Vagina (tissue), 2 donors: ENCODE measurements at regions not wholly inside any gene's neighbourhood (a gene's known extent, or its start where the extent isn't known, plus 50 kb on each side); places are given as distances from the start of the nearest gene placed in this dataset.

Source experiments
- DNase-seq, 2 donors: peaks; one replicate each; pipeline ENCODE4 v3.0.0-alpha.2; 2017; ENCODE audit errors: extremely low spot score in 2 of 2
- H3K27ac ChIP-seq: fragments of 200-600 bp; sonication (generic); one replicate; pipeline ENCODE4 v1.5.1; 2019
- H3K27me3 ChIP-seq: fragments of 200-600 bp; sonication (generic); one replicate; pipeline ENCODE4 v1.5.1; 2019
- H3K36me3 ChIP-seq, 2 donors: fragments of 200-600 bp; sonication (generic); one replicate each; pipeline ENCODE4 v1.5.1; 2017 to 2019
- H3K4me1 ChIP-seq: fragments of 200-600 bp; sonication (generic); one replicate; pipeline ENCODE4 v1.5.1; 2019
- H3K4me3 ChIP-seq, 2 donors: fragments of 200-600 bp; sonication (generic); 1 replicate in 1 of 2; 2 replicates in 1 of 2; pipeline ENCODE4 v1.5.1; 2016 to 2019
- H3K9me3 ChIP-seq: fragments of 200-600 bp; sonication (generic); one replicate; pipeline ENCODE4 v1.5.1; 2019
- POLR2A ChIP-seq, 2 donors: fragments of 450-650 bp; IDR thresholded peaks; one replicate each; pipeline ENCODE4 v1.6.1; 2017; ENCODE audit warnings: antibody characterized with exemption in 2 of 2, mild to moderate bottlenecking in 2 of 2, moderate library complexity in 2 of 2
- POLR2AphosphoS5 ChIP-seq, 2 donors: sonication (generic); formaldehyde crosslinking; IDR thresholded peaks; one replicate each; pipeline ENCODE4 v1.9.0; 2017; ENCODE audit warnings: antibody characterized with exemption in 2 of 2, mild to moderate bottlenecking in 2 of 2, low read depth in 1 of 2; ENCODE audit not compliant: insufficient read depth in 1 of 2
- intact Hi-C: fragments of 100-400 bp; cut with DNase I; formaldehyde crosslinking; loops from one replicate; pipeline ENCODE4 v1.15.1; 2023
- TF ChIP-seq, protein P1 (sequence below), 3 experiments: fragments of 450-650 bp in 2 of 3; fragments of 200-600 bp in 1 of 3; sonication (generic) in 1 of 3; IDR thresholded peaks; one replicate each; pipeline ENCODE4 v1.5.1; 2017 to 2019; ENCODE audit warnings: antibody characterized with exemption in 3 of 3, mild to moderate bottlenecking in 2 of 3, moderate library complexity in 2 of 3

- no peak for DNase-seq
- H3K4me1 ChIP-seq = peaks cover 11% of the 10 kb centered on the region
- no peak overlapping the region for H3K4me3 ChIP-seq
- no peaks in the 10 kb centered on the region for H3K36me3 ChIP-seq
- TF ChIP-seq POLR2AphosphoS5 (IDR thresholded peaks at IDR 0.05; ENCODE audit: insufficient read depth in 1 of 2, low read depth in 1 of 2) (no peak), POLR2A (IDR thresholded peaks at IDR 0.05) (no peak)
- TF ChIP-seq, protein P1, sequence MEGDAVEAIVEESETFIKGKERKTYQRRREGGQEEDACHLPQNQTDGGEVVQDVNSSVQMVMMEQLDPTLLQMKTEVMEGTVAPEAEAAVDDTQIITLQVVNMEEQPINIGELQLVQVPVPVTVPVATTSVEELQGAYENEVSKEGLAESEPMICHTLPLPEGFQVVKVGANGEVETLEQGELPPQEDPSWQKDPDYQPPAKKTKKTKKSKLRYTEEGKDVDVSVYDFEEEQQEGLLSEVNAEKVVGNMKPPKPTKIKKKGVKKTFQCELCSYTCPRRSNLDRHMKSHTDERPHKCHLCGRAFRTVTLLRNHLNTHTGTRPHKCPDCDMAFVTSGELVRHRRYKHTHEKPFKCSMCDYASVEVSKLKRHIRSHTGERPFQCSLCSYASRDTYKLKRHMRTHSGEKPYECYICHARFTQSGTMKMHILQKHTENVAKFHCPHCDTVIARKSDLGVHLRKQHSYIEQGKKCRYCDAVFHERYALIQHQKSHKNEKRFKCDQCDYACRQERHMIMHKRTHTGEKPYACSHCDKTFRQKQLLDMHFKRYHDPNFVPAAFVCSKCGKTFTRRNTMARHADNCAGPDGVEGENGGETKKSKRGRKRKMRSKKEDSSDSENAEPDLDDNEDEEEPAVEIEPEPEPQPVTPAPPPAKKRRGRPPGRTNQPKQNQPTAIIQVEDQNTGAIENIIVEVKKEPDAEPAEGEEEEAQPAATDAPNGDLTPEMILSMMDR (IDR thresholded peaks at IDR 0.05) = no peak
- intact Hi-C loops = no loop called here
- H3K27me3 ChIP-seq = no peaks in the 10 kb centered on the region
- H3K27ac ChIP-seq = no peak overlapping the region
- H3K9me3 ChIP-seq = no peaks in the 10 kb centered on the region
Observed at GRCh38 chr9:75230469-75230868, 142.2 kb downstream of the OSTF1 start.

DNA sequence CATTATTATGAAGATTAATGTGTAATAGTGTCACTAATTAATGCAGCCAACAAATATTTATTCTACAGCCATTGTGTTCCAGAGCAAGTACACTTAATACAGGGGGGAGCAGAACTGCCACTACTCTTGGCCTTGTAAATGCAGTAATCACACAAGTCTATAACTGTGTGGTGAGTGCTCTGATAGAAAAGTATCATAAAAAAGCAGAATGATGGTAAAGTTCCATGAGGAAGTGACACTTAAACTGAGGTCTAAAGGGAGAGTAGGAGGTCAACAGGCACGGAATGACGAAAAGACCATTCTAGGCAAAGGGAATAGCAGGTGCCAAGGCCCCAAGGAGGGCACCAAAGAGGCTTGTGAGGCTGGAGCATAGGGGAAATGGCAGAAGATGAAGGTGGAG, 142.9 kb downstream of the OSTF1 start:
- Histone ChIP-seq H3K27ac (no peak overlapping the region), H3K36me3 (no peaks in the 10 kb centered on the region), H3K27me3 (no peaks in the 10 kb centered on the region), H3K4me1 (peaks cover 11% of the 10 kb centered on the region), H3K4me3 (no peak overlapping the region), H3K9me3 (no peaks in the 10 kb centered on the region)
- intact Hi-C loops = no loop called here
- TF ChIP-seq, protein P1 (IDR thresholded peaks at IDR 0.05) = no peak
- no peak for TF ChIP-seq POLR2AphosphoS5 (IDR thresholded peaks at IDR 0.05; ENCODE audit: insufficient read depth in 1 of 2, low read depth in 1 of 2)
- TF ChIP-seq POLR2A (IDR thresholded peaks at IDR 0.05) = no peak
- DNase-seq = no peak

DNA sequence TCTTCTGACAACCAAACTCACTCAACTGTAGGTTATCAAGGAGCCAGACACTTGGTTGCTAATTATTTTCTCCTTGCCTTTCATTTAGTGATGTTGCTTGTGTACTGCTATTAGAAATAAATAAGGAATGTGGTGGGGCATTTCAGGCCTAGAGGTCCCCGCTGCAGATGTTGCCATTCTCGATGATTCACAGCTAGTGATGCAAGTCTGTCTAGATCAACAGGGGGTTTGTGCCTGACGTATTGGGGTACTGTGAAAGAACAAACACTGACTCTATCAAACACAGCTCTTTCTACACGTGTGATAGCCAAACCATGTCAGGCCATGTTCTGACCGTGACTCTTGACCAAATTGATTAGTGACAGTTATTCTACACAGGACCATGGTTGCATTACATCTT, 144.7 kb downstream of the OSTF1 start:
- H3K27me3 ChIP-seq = no peaks in the 10 kb centered on the region
- H3K4me1 ChIP-seq = peaks cover 11% of the 10 kb centered on the region
- DNase-seq = no peak
- H3K9me3 ChIP-seq = no peaks in the 10 kb centered on the region
- intact Hi-C loops = no loop called here
- H3K36me3 ChIP-seq = no peaks in the 10 kb centered on the region
- TF ChIP-seq, protein P1 (IDR thresholded peaks at IDR 0.05) = no peak
- TF ChIP-seq POLR2AphosphoS5 (IDR thresholded peaks at IDR 0.05; ENCODE audit: insufficient read depth in 1 of 2, low read depth in 1 of 2) (no peak), POLR2A (IDR thresholded peaks at IDR 0.05) (no peak)
- no peak overlapping the region for H3K27ac ChIP-seq
- H3K4me3 ChIP-seq = no peak overlapping the region

DNA sequence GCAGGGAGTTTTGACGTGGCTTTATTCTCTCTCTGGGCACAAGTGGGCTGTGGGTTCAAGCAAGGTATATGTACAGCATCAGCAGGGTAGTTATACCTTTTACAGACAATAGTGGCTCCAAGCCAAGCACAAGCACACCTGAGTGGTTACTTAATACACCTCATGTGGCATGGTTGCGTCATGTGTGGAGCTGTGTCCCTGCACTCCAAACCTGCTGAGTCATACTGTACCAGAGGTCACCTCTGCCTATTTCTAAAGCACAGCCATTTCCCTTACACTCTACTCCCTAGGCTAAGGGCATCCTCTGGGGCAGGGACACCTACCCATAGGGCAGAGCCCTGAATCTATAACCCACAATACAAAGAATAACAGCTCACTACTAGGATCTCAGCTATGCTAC, 147.3 kb downstream of the OSTF1 start:
- intact Hi-C loops = no loop called here
- no peaks in the 10 kb centered on the region for H3K9me3 ChIP-seq
- H3K4me3 ChIP-seq = no peak overlapping the region
- peaks cover under 1% of the 10 kb centered on the region for H3K4me1 ChIP-seq
- no peaks in the 10 kb centered on the region for H3K27me3 ChIP-seq
- H3K36me3 ChIP-seq = no peaks in the 10 kb centered on the region
- no peak for DNase-seq
- no peak overlapping the region for H3K27ac ChIP-seq
- TF ChIP-seq, protein P1 (IDR thresholded peaks at IDR 0.05) = no peak
- TF ChIP-seq POLR2AphosphoS5 (IDR thresholded peaks at IDR 0.05; ENCODE audit: insufficient read depth in 1 of 2, low read depth in 1 of 2) (no peak), POLR2A (IDR thresholded peaks at IDR 0.05) (no peak)

DNA sequence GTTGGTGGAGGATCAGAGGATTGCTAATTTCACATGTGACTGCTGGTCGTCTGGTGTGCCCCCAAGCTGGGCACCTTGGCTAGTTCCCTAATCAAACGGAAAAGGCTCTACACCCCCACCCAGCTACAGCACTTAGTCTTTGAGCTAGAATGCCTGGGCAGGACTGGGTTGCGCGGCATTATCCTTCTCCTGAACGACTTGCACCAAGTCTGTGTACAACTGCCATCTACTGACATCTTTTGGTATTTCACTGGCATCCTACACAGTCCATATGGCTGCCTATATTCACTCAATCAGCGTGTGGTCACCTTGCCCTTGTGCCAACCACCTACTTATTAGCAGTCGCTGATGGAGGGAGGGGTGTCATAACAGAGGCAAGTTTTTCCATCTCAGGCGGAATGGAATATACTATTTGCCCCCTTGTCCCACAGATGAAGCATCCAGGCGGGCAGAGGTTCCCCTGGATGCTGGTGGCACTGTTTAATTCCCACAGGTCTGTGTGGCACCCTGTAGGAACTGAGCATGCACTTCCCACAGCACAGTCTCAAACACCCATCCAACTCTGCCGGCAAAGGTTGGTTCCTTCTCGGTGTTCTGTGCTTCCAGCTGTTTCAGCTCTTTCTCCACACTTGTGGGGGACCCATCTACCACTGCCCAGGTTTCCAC, 150.1 kb downstream of the OSTF1 start:
- no peak for TF ChIP-seq POLR2A (IDR thresholded peaks at IDR 0.05)
- no peak for TF ChIP-seq POLR2AphosphoS5 (IDR thresholded peaks at IDR 0.05; ENCODE audit: insufficient read depth in 1 of 2, low read depth in 1 of 2)
- TF ChIP-seq, protein P1 (IDR thresholded peaks at IDR 0.05) = peak; percentile 31 to 59 (median 33)

More for the DNA sequence above, 150.1 kb downstream of the OSTF1 start:
- Histone ChIP-seq H3K9me3 (no peaks in the 10 kb centered on the region), H3K4me3 (no peak overlapping the region), H3K27me3 (no peaks in the 10 kb centered on the region), H3K4me1 (no peaks in the 10 kb centered on the region), H3K27ac (no peak overlapping the region), H3K36me3 (no peaks in the 10 kb centered on the region)
- DNase-seq = no peak
- intact Hi-C loops = no loop called here
